Activated CD8-positive, alpha-beta T cell treated with anti-CD3 and anti-CD28 coated beads for 36 hours (primary cell): ENCODE measurements at regions not wholly inside any gene's neighbourhood (a gene's known extent, or its start where the extent isn't known, plus 50 kb on each side); places are given as distances from the start of the nearest gene placed in this dataset.

Source experiments
- ATAC-seq: fragments of 200-7000 bp; cut with Tn5 transposase; one replicate; pipeline ENCODE4 v1.10.0; 2021; ENCODE audit warnings: mild to moderate bottlenecking, moderate library complexity
- CTCF ChIA-PET: fragments of 350-600 bp; sonication (Branson Sonifier 250); formaldehyde crosslinking; loops from one replicate; lab custom pipeline; 2021; ENCODE audit warnings: antibody characterized with exemption; lab: Charles Lee
- POLR2A ChIA-PET: fragments of 350-600 bp; sonication (Branson Sonifier 250); formaldehyde crosslinking; loops from one replicate; lab custom pipeline; 2021; ENCODE audit warnings: antibody characterized with exemption; lab: Charles Lee
- DNase-seq: peaks from one replicate; pipeline ENCODE4 v3.0.0-alpha.2; 2020
- H3K27ac Mint-ChIP-seq: one replicate; pipeline ENCODE4 v1.8.0; 2021; ENCODE audit warnings: mild to moderate bottlenecking, mixed read lengths
- H3K27me3 Mint-ChIP-seq: one replicate; pipeline ENCODE4 v1.8.0; 2021; ENCODE audit warnings: mixed read lengths
- H3K36me3 Mint-ChIP-seq: one replicate; pipeline ENCODE4 v1.8.0; 2021; ENCODE audit warnings: low read depth, mixed read lengths
- H3K4me1 Mint-ChIP-seq: one replicate; pipeline ENCODE4 v1.8.0; 2021; ENCODE audit warnings: low read depth, mixed read lengths
- H3K4me3 Mint-ChIP-seq: one replicate; pipeline ENCODE4 v1.8.0; 2021; ENCODE audit warnings: mild to moderate bottlenecking, moderate library complexity, mixed read lengths
- H3K9me3 Mint-ChIP-seq: one replicate; pipeline ENCODE4 v1.8.0; 2021; ENCODE audit warnings: mixed read lengths
- intact Hi-C: fragments of 100-400 bp; cut with micrococcal nuclease; formaldehyde crosslinking; loops from one replicate; pipeline ENCODE4 v1.10.0; 2022
- TF ChIP-seq, protein P1 (sequence below): fragments of 200-600 bp; IDR thresholded peaks from one replicate; pipeline ENCODE4 v1.8.0; 2022; ENCODE audit warnings: antibody characterized with exemption, mild to moderate bottlenecking

DNA sequence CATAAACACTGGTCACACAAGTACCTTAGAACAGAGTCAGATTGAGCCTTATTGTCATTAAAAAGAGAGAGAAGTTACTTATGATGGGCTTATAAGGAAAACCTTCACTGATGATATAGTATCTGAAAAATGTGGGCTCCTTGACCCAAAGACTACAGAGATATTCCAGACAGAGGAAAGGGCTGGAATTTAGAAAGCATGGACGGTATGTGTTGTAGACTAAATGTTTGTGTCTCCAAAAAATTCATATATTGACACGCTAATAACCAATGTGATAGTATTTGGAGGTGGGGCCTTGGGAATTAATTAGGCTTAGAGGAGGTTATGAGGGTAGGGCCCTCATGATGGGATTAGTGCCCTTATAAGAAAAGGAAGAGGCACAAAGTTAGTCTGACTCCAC, 61.0 kb upstream of the DAZL start:
- H3K4me1 Mint-ChIP-seq, result no peaks in the 10 kb centered on the region
- TF ChIP-seq, protein P1, sequence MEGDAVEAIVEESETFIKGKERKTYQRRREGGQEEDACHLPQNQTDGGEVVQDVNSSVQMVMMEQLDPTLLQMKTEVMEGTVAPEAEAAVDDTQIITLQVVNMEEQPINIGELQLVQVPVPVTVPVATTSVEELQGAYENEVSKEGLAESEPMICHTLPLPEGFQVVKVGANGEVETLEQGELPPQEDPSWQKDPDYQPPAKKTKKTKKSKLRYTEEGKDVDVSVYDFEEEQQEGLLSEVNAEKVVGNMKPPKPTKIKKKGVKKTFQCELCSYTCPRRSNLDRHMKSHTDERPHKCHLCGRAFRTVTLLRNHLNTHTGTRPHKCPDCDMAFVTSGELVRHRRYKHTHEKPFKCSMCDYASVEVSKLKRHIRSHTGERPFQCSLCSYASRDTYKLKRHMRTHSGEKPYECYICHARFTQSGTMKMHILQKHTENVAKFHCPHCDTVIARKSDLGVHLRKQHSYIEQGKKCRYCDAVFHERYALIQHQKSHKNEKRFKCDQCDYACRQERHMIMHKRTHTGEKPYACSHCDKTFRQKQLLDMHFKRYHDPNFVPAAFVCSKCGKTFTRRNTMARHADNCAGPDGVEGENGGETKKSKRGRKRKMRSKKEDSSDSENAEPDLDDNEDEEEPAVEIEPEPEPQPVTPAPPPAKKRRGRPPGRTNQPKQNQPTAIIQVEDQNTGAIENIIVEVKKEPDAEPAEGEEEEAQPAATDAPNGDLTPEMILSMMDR, result no peak
- no peaks in the 10 kb centered on the region for H3K36me3 Mint-ChIP-seq
- ChIA-PET CTCF (no interaction called here), POLR2A (no interaction called here)
- H3K27me3 Mint-ChIP-seq, result peaks cover 7% of the 10 kb centered on the region
- no peak overlapping the region for H3K4me3 Mint-ChIP-seq
- H3K9me3 Mint-ChIP-seq, result peaks cover 2% of the 10 kb centered on the region
- DNase-seq (no peak), ATAC-seq (no peak)
- H3K27ac Mint-ChIP-seq, result no peak overlapping the region
- intact Hi-C loops, result no loop called here

DNA sequence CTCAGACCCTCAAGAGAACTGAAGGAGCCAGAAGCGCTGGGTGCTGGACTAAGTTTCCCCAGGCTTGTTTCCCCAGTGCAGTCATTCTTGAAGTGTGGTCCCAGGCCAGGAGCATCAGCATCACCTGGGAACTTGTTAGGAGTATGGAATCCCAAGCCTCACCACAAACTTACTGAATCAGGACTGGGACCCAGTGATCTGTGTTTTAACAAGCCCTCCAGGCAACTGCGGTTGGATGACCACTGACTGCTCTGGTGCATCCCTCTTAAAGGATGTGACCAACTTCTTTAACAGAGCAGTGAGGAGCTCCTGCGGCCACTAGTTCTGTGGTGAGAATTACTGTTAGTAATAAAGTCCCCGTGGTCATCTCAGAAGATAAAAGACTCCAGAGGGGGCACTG, 62.4 kb upstream of the DAZL start:
- H3K9me3 Mint-ChIP-seq, result no peaks in the 10 kb centered on the region
- no peak overlapping the region for H3K27ac Mint-ChIP-seq
- no peaks in the 10 kb centered on the region for H3K36me3 Mint-ChIP-seq
- peaks cover 9% of the 10 kb centered on the region for H3K27me3 Mint-ChIP-seq
- POLR2A ChIA-PET, result no interaction called here
- CTCF ChIA-PET, result no interaction called here
- no peak for ATAC-seq
- no peaks in the 10 kb centered on the region for H3K4me1 Mint-ChIP-seq
- H3K4me3 Mint-ChIP-seq, result no peak overlapping the region
- TF ChIP-seq, protein P1, result no peak
- intact Hi-C loops, result no loop called here
- no peak for DNase-seq

DNA sequence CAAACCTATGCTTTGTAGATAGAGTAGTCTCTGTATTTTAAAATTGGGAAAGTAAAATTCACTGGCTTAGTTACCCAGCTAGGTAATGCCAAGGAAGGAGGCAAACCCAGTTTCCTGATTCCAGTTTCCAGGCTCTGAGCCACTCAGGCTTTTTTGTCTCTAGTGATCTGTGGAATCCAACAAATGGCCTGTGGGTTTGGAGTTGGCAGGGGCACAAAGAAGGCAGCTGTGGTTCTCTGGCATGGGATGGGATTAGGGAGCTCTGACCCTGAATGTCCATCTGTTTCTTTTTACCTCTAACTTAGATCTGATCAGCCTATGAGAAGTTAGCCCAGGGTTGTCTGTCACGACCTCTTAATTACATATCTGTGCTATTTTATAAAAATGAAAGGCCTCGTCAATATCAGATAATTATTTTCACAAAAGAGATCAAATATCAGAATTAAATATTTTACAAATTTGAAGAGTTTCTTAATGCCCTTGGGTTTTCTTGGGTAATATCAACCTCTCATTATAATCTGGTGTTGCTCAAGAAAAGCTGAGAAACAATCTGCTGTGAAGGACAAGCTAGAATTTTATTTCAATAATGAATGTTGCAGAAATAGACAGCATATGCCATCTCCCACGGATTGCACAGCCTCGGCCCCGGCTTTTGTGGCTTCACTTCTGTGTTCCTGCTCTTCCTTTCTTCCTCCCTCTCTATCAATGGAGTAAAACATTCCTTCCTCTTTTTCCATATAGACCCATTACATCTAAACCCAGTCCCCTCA, 63.7 kb upstream of the DAZL start:
- DNase-seq (no peak), ATAC-seq (no peak)
- H3K27me3 Mint-ChIP-seq, result peaks cover 8% of the 10 kb centered on the region
- no peaks in the 10 kb centered on the region for H3K36me3 Mint-ChIP-seq
- H3K27ac Mint-ChIP-seq, result no peak overlapping the region
- ChIA-PET CTCF (interaction anchor here (0.6 to 1.0 kb wide), 2 partner anchors 14 to 197 kb away, joined by 3 read pairs; no protein-coding TSS in a partner anchor), POLR2A (no interaction called here)
- TF ChIP-seq, protein P1, result no peak
- no peak overlapping the region for H3K4me3 Mint-ChIP-seq
- no peaks in the 10 kb centered on the region for H3K4me1 Mint-ChIP-seq
- H3K9me3 Mint-ChIP-seq, result no peaks in the 10 kb centered on the region
- intact Hi-C loops, result no loop called here

DNA sequence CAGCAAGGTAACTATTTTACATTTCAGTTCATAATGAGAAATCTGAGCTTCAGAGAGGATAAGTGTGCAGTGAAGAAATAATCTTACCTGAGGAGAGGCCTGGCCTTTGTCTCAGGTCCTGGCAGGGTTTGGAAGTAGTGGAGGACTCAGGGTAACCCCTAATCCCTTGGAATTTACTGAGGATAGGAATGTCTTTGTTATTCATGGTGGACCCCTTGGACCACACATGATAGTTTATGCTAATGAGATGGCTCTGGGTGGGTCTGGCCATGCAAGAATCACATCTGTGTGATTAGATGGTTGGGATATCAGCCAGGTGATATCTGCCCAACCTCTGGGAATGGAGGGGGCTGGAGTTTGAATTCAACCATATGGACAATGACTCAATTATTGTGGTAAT, 65.0 kb upstream of the DAZL start:
- Mint-ChIP-seq H3K4me3 (no peak overlapping the region), H3K4me1 (no peaks in the 10 kb centered on the region), H3K27ac (no peak overlapping the region), H3K36me3 (no peaks in the 10 kb centered on the region), H3K9me3 (no peaks in the 10 kb centered on the region), H3K27me3 (peaks cover 2% of the 10 kb centered on the region)
- ChIA-PET CTCF (no interaction called here), POLR2A (no interaction called here)
- DNase-seq (no peak), ATAC-seq (no peak)
- TF ChIP-seq, protein P1, result no peak
- intact Hi-C loops, result no loop called here

GRCh38 chr3:16671690-16672089, 66.5 kb upstream of the DAZL start:
- ATAC-seq (no peak), DNase-seq (no peak)
- H3K9me3 Mint-ChIP-seq, result peaks cover 7% of the 10 kb centered on the region
- ChIA-PET CTCF (interaction anchor here (2.1 kb wide), 1 partner anchor 14 kb away, joined by 5 read pairs; no protein-coding TSS in a partner anchor), POLR2A (no interaction called here)
- H3K27ac Mint-ChIP-seq, result no peak overlapping the region
- H3K27me3 Mint-ChIP-seq, result peaks cover 2% of the 10 kb centered on the region
- H3K36me3 Mint-ChIP-seq, result no peaks in the 10 kb centered on the region
- TF ChIP-seq, protein P1, result no peak
- no peak overlapping the region for H3K4me3 Mint-ChIP-seq
- intact Hi-C loops, result no loop called here
- no peaks in the 10 kb centered on the region for H3K4me1 Mint-ChIP-seq
